GM23338 (cell line): ENCODE measurements at regions not wholly inside any gene's neighbourhood (a gene's known extent, or its start where the extent isn't known, plus 50 kb on each side); places are given as distances from the start of the nearest gene placed in this dataset.

Experiments used
- ATAC-seq: fragments of 200-7000 bp; cut with Tn5 transposase; 3 replicates; pipeline ENCODE4 v1.9.1; 2020
- DNase-seq: peaks from one replicate; pipeline ENCODE4 v3.0.0-alpha.2; 2015; ENCODE audit warnings: low spot score
- H2AFZ ChIP-seq: fragments of 200-600 bp; sonication (generic); 2 replicates; pipeline ENCODE4 v1.8.0; 2016; ENCODE audit warnings: antibody characterized with exemption, mild to moderate bottlenecking, moderate library complexity
- H3F3A ChIP-seq: fragments of 200-600 bp; sonication (generic); replicated peaks from 2 replicates; pipeline ENCODE4 v1.8.0; 2017; ENCODE audit warnings: antibody characterized with exemption, mixed run types, low read depth
- H3K27ac ChIP-seq: fragments of 200-600 bp; sonication (generic); 2 replicates; pipeline ENCODE4 v1.6.1; 2016; ENCODE audit warnings: low read depth
- H3K27me3 ChIP-seq: fragments of 200-600 bp; sonication (generic); 2 replicates; pipeline ENCODE4 v1.8.0; 2016; ENCODE audit warnings: mild to moderate bottlenecking, mixed run types, moderate library complexity; ENCODE audit not compliant: insufficient read depth
- H3K36me3 ChIP-seq: fragments of 200-600 bp; sonication (generic); 2 replicates; pipeline ENCODE4 v1.8.0; 2016; ENCODE audit warnings: mild to moderate bottlenecking; ENCODE audit not compliant: insufficient read depth
- H3K4me1 ChIP-seq: fragments of 200-600 bp; sonication (generic); 2 replicates; pipeline ENCODE4 v1.8.0; 2016; ENCODE audit warnings: mild to moderate bottlenecking, moderate library complexity; ENCODE audit not compliant: insufficient read depth
- H3K4me2 ChIP-seq: fragments of 200-600 bp; sonication (generic); 2 replicates; pipeline ENCODE4 v1.7.1; 2017; ENCODE audit warnings: mixed run types
- H3K4me3 ChIP-seq: fragments of 200-600 bp; sonication (generic); 2 replicates; pipeline ENCODE4 v1.6.1; 2016; ENCODE audit warnings: mixed run types
- H3K79me2 ChIP-seq: fragments of 200-600 bp; sonication (generic); replicated peaks from 2 replicates; pipeline ENCODE4 v1.8.0; 2017; ENCODE audit warnings: mild to moderate bottlenecking; ENCODE audit not compliant: insufficient read depth
- H3K9me2 ChIP-seq: fragments of 200-600 bp; sonication (generic); 2 replicates; pipeline ENCODE4 v1.8.0; 2017; ENCODE audit not compliant: insufficient read depth
- H4K20me1 ChIP-seq: fragments of 200-600 bp; sonication (generic); replicated peaks from 2 replicates; pipeline ENCODE4 v1.8.0; 2017; ENCODE audit warnings: mild to moderate bottlenecking; ENCODE audit not compliant: insufficient read depth
- H3K27ac Mint-ChIP-seq: 2 replicates; pipeline ENCODE4 v1.8.0; 2020; ENCODE audit warnings: inconsistent platforms, mild to moderate bottlenecking, moderate library complexity, mixed read lengths
- H3K27me3 Mint-ChIP-seq: 3 replicates; pipeline ENCODE4 v1.8.0; 2022; ENCODE audit warnings: low read depth, mild to moderate bottlenecking, moderate library complexity, mixed read lengths, inconsistent platforms; ENCODE audit not compliant: insufficient read depth, poor library complexity
- H3K36me3 Mint-ChIP-seq: 3 replicates; pipeline ENCODE4 v1.8.0; 2021; ENCODE audit warnings: low read depth, mild to moderate bottlenecking, inconsistent platforms, moderate library complexity, mixed read lengths
- H3K4me1 Mint-ChIP-seq: 3 replicates; pipeline ENCODE4 v1.8.0; 2020; ENCODE audit warnings: mild to moderate bottlenecking, inconsistent platforms, mixed read lengths
- H3K4me3 Mint-ChIP-seq: 3 replicates; pipeline ENCODE4 v1.8.0; 2021; ENCODE audit warnings: moderate library complexity, mild to moderate bottlenecking, inconsistent platforms, mixed read lengths
- H3K9me3 Mint-ChIP-seq: 3 replicates; pipeline ENCODE4 v1.8.0; 2020; ENCODE audit warnings: moderate library complexity, mild to moderate bottlenecking, inconsistent platforms, mixed read lengths
- CREB1 ChIP-seq: fragments of 250-450 bp; sonication (Bioruptor Pico); IDR thresholded peaks from 2 replicates; pipeline ENCODE4 v1.5.0; 2020; ENCODE audit warnings: low read depth, mild to moderate bottlenecking, moderate library complexity
- EZH2 ChIP-seq: fragments of 200-600 bp; sonication (generic); IDR thresholded peaks from one replicate; pipeline ENCODE4 v1.8.0; 2017; ENCODE audit warnings: antibody characterized with exemption, mild to moderate bottlenecking, low read depth; ENCODE audit not compliant: unreplicated experiment
- EZH2phosphoT487 ChIP-seq: fragments of 200-600 bp; sonication (generic); IDR thresholded peaks from one replicate; pipeline ENCODE4 v1.8.1; 2018; ENCODE audit warnings: antibody characterized with exemption; ENCODE audit not compliant: unreplicated experiment
- JUNB ChIP-seq: IDR thresholded peaks from one replicate; pipeline ENCODE4 v1.6.1; 2016; ENCODE audit warnings: antibody characterized with exemption; ENCODE audit not compliant: unreplicated experiment
- NANOG ChIP-seq: IDR thresholded peaks from 2 replicates; pipeline ENCODE4 v1.6.1; 2016; ENCODE audit warnings: antibody characterized with exemption, borderline replicate concordance
- POLR2AphosphoS5 ChIP-seq: IDR thresholded peaks from 2 replicates; pipeline ENCODE4 v1.6.1; 2016; ENCODE audit warnings: antibody characterized with exemption, low read depth
- STAT1 ChIP-seq: IDR thresholded peaks from one replicate; pipeline ENCODE4 v1.6.1; 2016; ENCODE audit warnings: antibody characterized with exemption; ENCODE audit not compliant: unreplicated experiment
- ZNF114 ChIP-seq: fragments of 250-450 bp; sonication (Bioruptor Pico); IDR thresholded peaks from 2 replicates; pipeline ENCODE4 v1.5.0; 2020; ENCODE audit warnings: mild to moderate bottlenecking, moderate library complexity
- ZNF331 ChIP-seq: fragments of 250-450 bp; sonication (Bioruptor Pico); IDR thresholded peaks from 2 replicates; pipeline ENCODE4 v1.5.0; 2020; ENCODE audit warnings: low read depth, mild to moderate bottlenecking, moderate library complexity
- TF ChIP-seq, protein P1 (sequence below): fragments of 250-450 bp; sonication (Bioruptor Pico); IDR thresholded peaks from 2 replicates; pipeline ENCODE4 v1.5.0; 2020; ENCODE audit warnings: mild to moderate bottlenecking, moderate library complexity
- TF ChIP-seq, protein P2 (sequence below), 2 experiments: fragments of 200-600 bp in 1 of 2; sonication (generic) in 1 of 2; conservative IDR thresholded peaks; 2 replicates each; pipeline versions ENCODE4 v1.5.1 to v1.6.1; 2016 to 2017; ENCODE audit warnings: antibody characterized with exemption in 2 of 2, low read depth in 2 of 2, mild to moderate bottlenecking in 2 of 2, moderate library complexity in 1 of 2
- TF ChIP-seq, protein P3 (sequence below): IDR thresholded peaks from 2 replicates; pipeline ENCODE4 v1.6.1; 2016; ENCODE audit warnings: antibody characterized with exemption
- TF ChIP-seq, protein P4 (sequence below): IDR thresholded peaks from one replicate; pipeline ENCODE4 v1.6.1; 2018; ENCODE audit warnings: antibody characterized with exemption; ENCODE audit not compliant: unreplicated experiment

DNA sequence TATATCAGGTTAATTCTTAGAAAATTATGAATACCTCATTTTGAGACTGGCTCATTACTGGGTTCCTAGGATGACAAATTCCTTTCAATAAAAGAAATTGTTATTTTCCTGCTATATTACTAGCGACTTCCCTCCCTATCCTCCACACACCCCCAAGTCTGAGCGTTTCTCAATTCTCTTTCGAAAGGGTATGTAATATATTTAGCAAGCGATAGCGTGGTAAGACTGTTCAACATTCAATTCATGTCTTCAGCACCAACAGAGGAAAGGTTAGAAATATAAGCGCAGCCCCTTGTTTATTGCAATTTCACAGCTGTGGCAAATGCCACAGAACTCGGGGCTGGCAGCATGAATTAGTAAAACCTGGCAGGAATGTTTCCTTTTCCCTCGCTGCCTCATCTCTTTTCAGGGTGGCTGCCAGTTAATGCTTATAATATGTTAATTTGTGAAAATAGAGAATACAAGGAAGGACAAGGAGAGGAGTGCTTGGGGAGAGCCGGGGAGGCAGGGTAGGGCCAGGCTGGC lies 152.7 kb upstream of the TBCA start:
- no peaks in the 10 kb centered on the region for H3K9me3 Mint-ChIP-seq
- no peaks in the 10 kb centered on the region for H3K27me3 ChIP-seq
- peaks cover 10% of the 10 kb centered on the region for H3K4me1 ChIP-seq
- no peak overlapping the region for H3K4me3 ChIP-seq
- peaks cover 5% of the 10 kb centered on the region for H3K9me2 ChIP-seq
- TF ChIP-seq STAT1 (no peak), ZNF331 (CRISPR knock-in tag) (no peak), JUNB (no peak), POLR2AphosphoS5 (no peak), ZNF114 (CRISPR knock-in tag) (no peak), NANOG (no peak), EZH2 (no peak), CREB1 (CRISPR knock-in tag) (no peak), EZH2phosphoT487 (no peak)
- TF ChIP-seq, protein P1, sequence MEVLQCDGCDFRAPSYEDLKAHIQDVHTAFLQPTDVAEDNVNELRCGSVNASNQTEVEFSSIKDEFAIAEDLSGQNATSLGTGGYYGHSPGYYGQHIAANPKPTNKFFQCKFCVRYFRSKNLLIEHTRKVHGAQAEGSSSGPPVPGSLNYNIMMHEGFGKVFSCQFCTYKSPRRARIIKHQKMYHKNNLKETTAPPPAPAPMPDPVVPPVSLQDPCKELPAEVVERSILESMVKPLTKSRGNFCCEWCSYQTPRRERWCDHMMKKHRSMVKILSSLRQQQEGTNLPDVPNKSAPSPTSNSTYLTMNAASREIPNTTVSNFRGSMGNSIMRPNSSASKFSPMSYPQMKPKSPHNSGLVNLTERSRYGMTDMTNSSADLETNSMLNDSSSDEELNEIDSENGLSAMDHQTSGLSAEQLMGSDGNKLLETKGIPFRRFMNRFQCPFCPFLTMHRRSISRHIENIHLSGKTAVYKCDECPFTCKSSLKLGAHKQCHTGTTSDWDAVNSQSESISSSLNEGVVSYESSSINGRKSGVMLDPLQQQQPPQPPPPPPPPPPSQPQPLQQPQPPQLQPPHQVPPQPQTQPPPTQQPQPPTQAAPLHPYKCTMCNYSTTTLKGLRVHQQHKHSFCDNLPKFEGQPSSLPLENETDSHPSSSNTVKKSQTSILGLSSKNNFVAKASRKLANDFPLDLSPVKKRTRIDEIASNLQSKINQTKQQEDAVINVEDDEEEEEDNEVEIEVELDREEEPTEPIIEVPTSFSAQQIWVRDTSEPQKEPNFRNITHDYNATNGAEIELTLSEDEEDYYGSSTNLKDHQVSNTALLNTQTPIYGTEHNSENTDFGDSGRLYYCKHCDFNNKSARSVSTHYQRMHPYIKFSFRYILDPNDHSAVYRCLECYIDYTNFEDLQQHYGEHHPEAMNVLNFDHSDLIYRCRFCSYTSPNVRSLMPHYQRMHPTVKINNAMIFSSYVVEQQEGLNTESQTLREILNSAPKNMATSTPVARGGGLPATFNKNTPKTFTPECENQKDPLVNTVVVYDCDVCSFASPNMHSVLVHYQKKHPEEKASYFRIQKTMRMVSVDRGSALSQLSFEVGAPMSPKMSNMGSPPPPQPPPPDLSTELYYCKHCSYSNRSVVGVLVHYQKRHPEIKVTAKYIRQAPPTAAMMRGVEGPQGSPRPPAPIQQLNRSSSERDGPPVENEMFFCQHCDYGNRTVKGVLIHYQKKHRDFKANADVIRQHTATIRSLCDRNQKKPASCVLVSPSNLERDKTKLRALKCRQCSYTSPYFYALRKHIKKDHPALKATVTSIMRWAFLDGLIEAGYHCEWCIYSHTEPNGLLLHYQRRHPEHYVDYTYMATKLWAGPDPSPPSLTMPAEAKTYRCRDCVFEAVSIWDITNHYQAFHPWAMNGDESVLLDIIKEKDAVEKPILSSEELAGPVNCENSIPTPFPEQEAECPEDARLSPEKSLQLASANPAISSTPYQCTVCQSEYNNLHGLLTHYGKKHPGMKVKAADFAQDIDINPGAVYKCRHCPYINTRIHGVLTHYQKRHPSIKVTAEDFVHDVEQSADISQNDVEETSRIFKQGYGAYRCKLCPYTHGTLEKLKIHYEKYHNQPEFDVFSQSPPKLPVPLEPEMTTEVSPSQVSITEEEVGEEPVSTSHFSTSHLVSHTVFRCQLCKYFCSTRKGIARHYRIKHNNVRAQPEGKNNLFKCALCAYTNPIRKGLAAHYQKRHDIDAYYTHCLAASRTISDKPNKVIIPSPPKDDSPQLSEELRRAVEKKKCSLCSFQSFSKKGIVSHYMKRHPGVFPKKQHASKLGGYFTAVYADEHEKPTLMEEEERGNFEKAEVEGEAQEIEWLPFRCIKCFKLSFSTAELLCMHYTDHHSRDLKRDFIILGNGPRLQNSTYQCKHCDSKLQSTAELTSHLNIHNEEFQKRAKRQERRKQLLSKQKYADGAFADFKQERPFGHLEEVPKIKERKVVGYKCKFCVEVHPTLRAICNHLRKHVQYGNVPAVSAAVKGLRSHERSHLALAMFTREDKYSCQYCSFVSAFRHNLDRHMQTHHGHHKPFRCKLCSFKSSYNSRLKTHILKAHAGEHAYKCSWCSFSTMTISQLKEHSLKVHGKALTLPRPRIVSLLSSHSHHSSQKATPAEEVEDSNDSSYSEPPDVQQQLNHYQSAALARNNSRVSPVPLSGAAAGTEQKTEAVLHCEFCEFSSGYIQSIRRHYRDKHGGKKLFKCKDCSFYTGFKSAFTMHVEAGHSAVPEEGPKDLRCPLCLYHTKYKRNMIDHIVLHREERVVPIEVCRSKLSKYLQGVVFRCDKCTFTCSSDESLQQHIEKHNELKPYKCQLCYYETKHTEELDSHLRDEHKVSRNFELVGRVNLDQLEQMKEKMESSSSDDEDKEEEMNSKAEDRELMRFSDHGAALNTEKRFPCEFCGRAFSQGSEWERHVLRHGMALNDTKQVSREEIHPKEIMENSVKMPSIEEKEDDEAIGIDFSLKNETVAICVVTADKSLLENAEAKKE (CRISPR knock-in tag): no peak
- TF ChIP-seq, protein P2, sequence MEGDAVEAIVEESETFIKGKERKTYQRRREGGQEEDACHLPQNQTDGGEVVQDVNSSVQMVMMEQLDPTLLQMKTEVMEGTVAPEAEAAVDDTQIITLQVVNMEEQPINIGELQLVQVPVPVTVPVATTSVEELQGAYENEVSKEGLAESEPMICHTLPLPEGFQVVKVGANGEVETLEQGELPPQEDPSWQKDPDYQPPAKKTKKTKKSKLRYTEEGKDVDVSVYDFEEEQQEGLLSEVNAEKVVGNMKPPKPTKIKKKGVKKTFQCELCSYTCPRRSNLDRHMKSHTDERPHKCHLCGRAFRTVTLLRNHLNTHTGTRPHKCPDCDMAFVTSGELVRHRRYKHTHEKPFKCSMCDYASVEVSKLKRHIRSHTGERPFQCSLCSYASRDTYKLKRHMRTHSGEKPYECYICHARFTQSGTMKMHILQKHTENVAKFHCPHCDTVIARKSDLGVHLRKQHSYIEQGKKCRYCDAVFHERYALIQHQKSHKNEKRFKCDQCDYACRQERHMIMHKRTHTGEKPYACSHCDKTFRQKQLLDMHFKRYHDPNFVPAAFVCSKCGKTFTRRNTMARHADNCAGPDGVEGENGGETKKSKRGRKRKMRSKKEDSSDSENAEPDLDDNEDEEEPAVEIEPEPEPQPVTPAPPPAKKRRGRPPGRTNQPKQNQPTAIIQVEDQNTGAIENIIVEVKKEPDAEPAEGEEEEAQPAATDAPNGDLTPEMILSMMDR (conservative IDR thresholded peaks at IDR 0.05; ENCODE audit: low read depth in 2 of 2): no peak
- TF ChIP-seq, protein P3, sequence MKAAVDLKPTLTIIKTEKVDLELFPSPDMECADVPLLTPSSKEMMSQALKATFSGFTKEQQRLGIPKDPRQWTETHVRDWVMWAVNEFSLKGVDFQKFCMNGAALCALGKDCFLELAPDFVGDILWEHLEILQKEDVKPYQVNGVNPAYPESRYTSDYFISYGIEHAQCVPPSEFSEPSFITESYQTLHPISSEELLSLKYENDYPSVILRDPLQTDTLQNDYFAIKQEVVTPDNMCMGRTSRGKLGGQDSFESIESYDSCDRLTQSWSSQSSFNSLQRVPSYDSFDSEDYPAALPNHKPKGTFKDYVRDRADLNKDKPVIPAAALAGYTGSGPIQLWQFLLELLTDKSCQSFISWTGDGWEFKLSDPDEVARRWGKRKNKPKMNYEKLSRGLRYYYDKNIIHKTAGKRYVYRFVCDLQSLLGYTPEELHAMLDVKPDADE: no peak
- TF ChIP-seq, protein P4, sequence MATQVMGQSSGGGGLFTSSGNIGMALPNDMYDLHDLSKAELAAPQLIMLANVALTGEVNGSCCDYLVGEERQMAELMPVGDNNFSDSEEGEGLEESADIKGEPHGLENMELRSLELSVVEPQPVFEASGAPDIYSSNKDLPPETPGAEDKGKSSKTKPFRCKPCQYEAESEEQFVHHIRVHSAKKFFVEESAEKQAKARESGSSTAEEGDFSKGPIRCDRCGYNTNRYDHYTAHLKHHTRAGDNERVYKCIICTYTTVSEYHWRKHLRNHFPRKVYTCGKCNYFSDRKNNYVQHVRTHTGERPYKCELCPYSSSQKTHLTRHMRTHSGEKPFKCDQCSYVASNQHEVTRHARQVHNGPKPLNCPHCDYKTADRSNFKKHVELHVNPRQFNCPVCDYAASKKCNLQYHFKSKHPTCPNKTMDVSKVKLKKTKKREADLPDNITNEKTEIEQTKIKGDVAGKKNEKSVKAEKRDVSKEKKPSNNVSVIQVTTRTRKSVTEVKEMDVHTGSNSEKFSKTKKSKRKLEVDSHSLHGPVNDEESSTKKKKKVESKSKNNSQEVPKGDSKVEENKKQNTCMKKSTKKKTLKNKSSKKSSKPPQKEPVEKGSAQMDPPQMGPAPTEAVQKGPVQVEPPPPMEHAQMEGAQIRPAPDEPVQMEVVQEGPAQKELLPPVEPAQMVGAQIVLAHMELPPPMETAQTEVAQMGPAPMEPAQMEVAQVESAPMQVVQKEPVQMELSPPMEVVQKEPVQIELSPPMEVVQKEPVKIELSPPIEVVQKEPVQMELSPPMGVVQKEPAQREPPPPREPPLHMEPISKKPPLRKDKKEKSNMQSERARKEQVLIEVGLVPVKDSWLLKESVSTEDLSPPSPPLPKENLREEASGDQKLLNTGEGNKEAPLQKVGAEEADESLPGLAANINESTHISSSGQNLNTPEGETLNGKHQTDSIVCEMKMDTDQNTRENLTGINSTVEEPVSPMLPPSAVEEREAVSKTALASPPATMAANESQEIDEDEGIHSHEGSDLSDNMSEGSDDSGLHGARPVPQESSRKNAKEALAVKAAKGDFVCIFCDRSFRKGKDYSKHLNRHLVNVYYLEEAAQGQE: no peak
- no peak overlapping the region for H2AFZ ChIP-seq
- no peaks in the 10 kb centered on the region for H4K20me1 ChIP-seq
- H3K27me3 Mint-ChIP-seq: peaks cover 3% of the 10 kb centered on the region
- H3K27ac Mint-ChIP-seq: no peak overlapping the region
- no peak overlapping the region for H3K27ac ChIP-seq
- H3K36me3 ChIP-seq: no peaks in the 10 kb centered on the region
- DNase-seq: no peak
- peaks cover 23% of the 10 kb centered on the region for H3K4me1 Mint-ChIP-seq
- H3K36me3 Mint-ChIP-seq: no peaks in the 10 kb centered on the region
- H3K79me2 ChIP-seq: no peaks in the 10 kb centered on the region
- no peaks in the 10 kb centered on the region for H3F3A ChIP-seq
- no peak overlapping the region for H3K4me3 Mint-ChIP-seq
- no peak; the same call in 2 of the 3 replicates for ATAC-seq
- no peak overlapping the region for H3K4me2 ChIP-seq
